D721Med (cell line): ENCODE measurements at regions not wholly inside any gene's neighbourhood (a gene's known extent, or its start where the extent isn't known, plus 50 kb on each side); places are given as distances from the start of the nearest gene placed in this dataset.

Experiments used
- DNase-seq: peaks from one replicate; pipeline ENCODE4 v3.0.0; 2011; ENCODE audit warnings: low spot score; ENCODE audit not compliant: insufficient read length
- FAIRE-seq: peaks from 2 replicates; lab custom pipeline; 2011; peaks lifted over from hg19 to GRCh38; lab: Jason Lieb, UNC
- CTCF ChIP-seq: IDR thresholded peaks from 2 replicates; pipeline ENCODE4 v1.5.1; 2012; ENCODE audit warnings: mild to moderate bottlenecking, control low read depth; ENCODE audit not compliant: insufficient read depth; ENCODE audit errors: missing control alignments

GRCh38 chr4:31078661-31079060 lies 358.5 kb downstream of the PCDH7 start:
- FAIRE-seq: no peak
- DNase-seq: no peak

GRCh38 chr4:31080887-31081286 lies 360.7 kb downstream of the PCDH7 start:
- DNase-seq (no peak), FAIRE-seq (no peak)
- TF ChIP-seq CTCF: no peak

More at GRCh38 chr4:31078661-31079060, 358.5 kb downstream of the PCDH7 start:
- TF ChIP-seq CTCF: no peak

- FAIRE-seq (no peak), DNase-seq (no peak)
- TF ChIP-seq CTCF: no peak
Measured at GRCh38 chr4:31081366-31081765, 361.2 kb downstream of the PCDH7 start.

GRCh38 chr4:31083456-31083855 lies 363.3 kb downstream of the PCDH7 start:
- TF ChIP-seq CTCF: no peak
- FAIRE-seq (peak; percentile 16), DNase-seq (no peak)

- TF ChIP-seq CTCF: no peak
- FAIRE-seq: no peak
- no peak for DNase-seq
Measured at GRCh38 chr4:31084806-31085416, 364.7 kb downstream of the PCDH7 start.

GRCh38 chr4:31085689-31086088 lies 365.5 kb downstream of the PCDH7 start:
- FAIRE-seq (no peak), DNase-seq (no peak)
- TF ChIP-seq CTCF: no peak

- TF ChIP-seq CTCF: no peak
- DNase-seq: no peak
Measured at GRCh38 chr4:31086756-31087330, 366.7 kb downstream of the PCDH7 start.

More at GRCh38 chr4:31086756-31087330, 366.7 kb downstream of the PCDH7 start:
- no peak for FAIRE-seq
